Parathyroid adenoma (tissue), 2 donors: ENCODE measurements at regions not wholly inside any gene's neighbourhood (a gene's known extent, or its start where the extent isn't known, plus 50 kb on each side); places are given as distances from the start of the nearest gene placed in this dataset.
"Not testable (repeated sequence)": the region's sequence is repeated elsewhere in the genome, so short reads cannot be mapped to it uniquely, and the experiment has no call there.

ENCODE experiments used
- H2AFZ ChIP-seq: fragments of 300-600 bp; sonication (generic); one replicate; pipeline ENCODE4 v1.7.0; 2017; ENCODE audit warnings: antibody characterized with exemption, mild to moderate bottlenecking
- H3K27ac ChIP-seq: fragments of 300-600 bp; sonication (generic); one replicate; pipeline ENCODE4 v1.7.0; 2017
- H3K27me3 ChIP-seq: fragments of 300-600 bp; sonication (generic); one replicate; pipeline ENCODE4 v1.7.0; 2017; ENCODE audit warnings: low read length; ENCODE audit not compliant: control insufficient read depth, insufficient read depth
- H3K36me3 ChIP-seq: fragments of 300-600 bp; sonication (generic); one replicate; pipeline ENCODE4 v1.7.0; 2017; ENCODE audit warnings: low read length; ENCODE audit not compliant: control insufficient read depth, insufficient read depth
- H3K4me1 ChIP-seq: fragments of 300-600 bp; sonication (generic); one replicate; pipeline ENCODE4 v1.7.0; 2017; ENCODE audit warnings: control low read depth
- H3K4me2 ChIP-seq: fragments of 300-600 bp; sonication (generic); one replicate; pipeline ENCODE4 v1.7.0; 2017; ENCODE audit warnings: low read length
- H3K4me3 ChIP-seq: fragments of 300-600 bp; sonication (generic); one replicate; pipeline ENCODE4 v1.7.0; 2017; ENCODE audit warnings: low read depth, low read length
- H3K79me2 ChIP-seq: fragments of 300-600 bp; sonication (generic); one replicate; pipeline ENCODE4 v1.7.0; 2017; ENCODE audit warnings: control low read depth
- H3K9ac ChIP-seq: fragments of 300-600 bp; sonication (generic); one replicate; pipeline ENCODE4 v1.7.0; 2017; ENCODE audit warnings: mild to moderate bottlenecking
- H3K9me3 ChIP-seq: fragments of 300-600 bp; sonication (generic); one replicate; pipeline ENCODE4 v1.7.0; 2017; ENCODE audit warnings: low read length; ENCODE audit not compliant: control insufficient read depth
- CTCF ChIP-seq: fragments of 300-600 bp; sonication (generic); IDR thresholded peaks from one replicate; pipeline ENCODE4 v1.7.0; 2017; ENCODE audit warnings: antibody characterized with exemption, mild to moderate bottlenecking
- donor health status: primary hyperparathyroidism.

GRCh38 chr18:70698574-70698973 lies 409.7 kb downstream of the SOCS6 start:
- no peak for TF ChIP-seq CTCF
- Histone ChIP-seq H3K4me3 (no peak overlapping the region), H3K4me1 (no peaks in the 10 kb centered on the region), H3K9ac (no peak overlapping the region), H2AFZ (no peak overlapping the region), H3K79me2 (no peaks in the 10 kb centered on the region), H3K4me2 (no peak overlapping the region), H3K36me3 (no peaks in the 10 kb centered on the region), H3K27ac (no peak overlapping the region), H3K27me3 (no peaks in the 10 kb centered on the region), H3K9me3 (no peaks in the 10 kb centered on the region)

- H3K27me3 ChIP-seq, result no peaks in the 10 kb centered on the region
- no peaks in the 10 kb centered on the region for H3K4me1 ChIP-seq
- H3K36me3 ChIP-seq, result no peaks in the 10 kb centered on the region
- no peak overlapping the region for H3K4me2 ChIP-seq
- no peak overlapping the region for H3K4me3 ChIP-seq
- no peak overlapping the region for H2AFZ ChIP-seq
- H3K27ac ChIP-seq, result no peak overlapping the region
- H3K79me2 ChIP-seq, result no peaks in the 10 kb centered on the region
- H3K9ac ChIP-seq, result no peak overlapping the region
- H3K9me3 ChIP-seq, result no peaks in the 10 kb centered on the region
- no peak for TF ChIP-seq CTCF
Observed at GRCh38 chr18:70693246-70693645, 404.4 kb downstream of the SOCS6 start.

- not testable (repeated sequence) for H3K4me1 ChIP-seq, H3K36me3 ChIP-seq, H3K4me2 ChIP-seq, H3K9me3 ChIP-seq, H3K4me3 ChIP-seq, H3K27me3 ChIP-seq, H2AFZ ChIP-seq, H3K79me2 ChIP-seq, H3K27ac ChIP-seq, H3K9ac ChIP-seq
Observed at GRCh38 chr18:70689765-70690164, 400.9 kb downstream of the SOCS6 start.

GRCh38 chr18:70688286-70688685 lies 399.4 kb downstream of the SOCS6 start:
- TF ChIP-seq CTCF, result no peak
- no peaks in the 10 kb centered on the region for H3K4me1 ChIP-seq
- no peak overlapping the region for H2AFZ ChIP-seq
- no peak overlapping the region for H3K4me2 ChIP-seq
- no peak overlapping the region for H3K9ac ChIP-seq
- no peaks in the 10 kb centered on the region for H3K9me3 ChIP-seq
- no peak overlapping the region for H3K4me3 ChIP-seq
- no peak overlapping the region for H3K27ac ChIP-seq
- H3K79me2 ChIP-seq, result no peaks in the 10 kb centered on the region
- no peaks in the 10 kb centered on the region for H3K27me3 ChIP-seq
- no peaks in the 10 kb centered on the region for H3K36me3 ChIP-seq

- no peak for TF ChIP-seq CTCF
- no peaks in the 10 kb centered on the region for H3K36me3 ChIP-seq
- H3K27me3 ChIP-seq, result no peaks in the 10 kb centered on the region
- no peak overlapping the region for H2AFZ ChIP-seq
- no peaks in the 10 kb centered on the region for H3K4me1 ChIP-seq
- H3K9me3 ChIP-seq, result no peaks in the 10 kb centered on the region
- no peak overlapping the region for H3K27ac ChIP-seq
- H3K79me2 ChIP-seq, result no peaks in the 10 kb centered on the region
- no peak overlapping the region for H3K4me2 ChIP-seq
- H3K9ac ChIP-seq, result no peak overlapping the region
- H3K4me3 ChIP-seq, result no peak overlapping the region
Observed at GRCh38 chr18:70684821-70685220, 396.0 kb downstream of the SOCS6 start.
